HFFc6 (cell line): ENCODE measurements at regions not wholly inside any gene's neighbourhood (a gene's known extent, or its start where the extent isn't known, plus 50 kb on each side); places are given as distances from the start of the nearest gene placed in this dataset.
A peak's percentile ranks its signal among the peaks of the same experiment; 100 is the strongest.

Source experiments
- DNase-seq: peaks from one replicate; pipeline ENCODE4 v3.0.0-alpha.2; 2018
- H3K27ac Mint-ChIP-seq: 2 replicates; pipeline ENCODE4 v1.8.0; 2020; ENCODE audit warnings: mild to moderate bottlenecking, mixed read lengths
- H3K27me3 Mint-ChIP-seq: 2 replicates; pipeline ENCODE4 v1.8.0; 2021; ENCODE audit warnings: mild to moderate bottlenecking, moderate library complexity, mixed read lengths; ENCODE audit not compliant: insufficient read depth
- H3K36me3 Mint-ChIP-seq: 2 replicates; pipeline ENCODE4 v1.8.0; 2021; ENCODE audit warnings: low read depth, mixed read lengths
- H3K4me1 Mint-ChIP-seq: 2 replicates; pipeline ENCODE4 v1.8.0; 2020; ENCODE audit warnings: low read depth, mixed read lengths
- H3K4me3 Mint-ChIP-seq: 2 replicates; pipeline ENCODE4 v1.8.0; 2020; ENCODE audit warnings: mild to moderate bottlenecking, moderate library complexity, mixed read lengths
- H3K9me3 Mint-ChIP-seq: 2 replicates; pipeline ENCODE4 v1.8.0; 2020; ENCODE audit warnings: mild to moderate bottlenecking, mixed read lengths
- CTCF ChIP-seq: fragments of 200-600 bp; sonication (generic); IDR thresholded peaks from 2 replicates; pipeline ENCODE4 v1.5.0; 2021; ENCODE audit warnings: antibody characterized with exemption, mild to moderate bottlenecking

GRCh38 chr4:41413670-41414411, 124.1 kb upstream of the LIMCH1 start:
- H3K36me3 Mint-ChIP-seq, result no peaks in the 10 kb centered on the region; the same call in 1 of the 2 replicates
- no peak for DNase-seq
- peaks cover 2% of the 10 kb centered on the region; the same call in 1 of the 2 replicates for H3K27me3 Mint-ChIP-seq

GRCh38 chr4:41414412-41414779, 123.6 kb upstream of the LIMCH1 start:
- H3K4me3 Mint-ChIP-seq, result no peak overlapping the region
- no peak for DNase-seq
- peaks cover 2% of the 10 kb centered on the region; the same call in 1 of the 2 replicates for H3K27me3 Mint-ChIP-seq
- peaks cover 65% of the 10 kb centered on the region for H3K4me1 Mint-ChIP-seq
- no peak overlapping the region; the same call in 1 of the 2 replicates for H3K27ac Mint-ChIP-seq
- no peak for TF ChIP-seq CTCF
- no peaks in the 10 kb centered on the region for H3K9me3 Mint-ChIP-seq
- no peaks in the 10 kb centered on the region; the same call in 1 of the 2 replicates for H3K36me3 Mint-ChIP-seq

More at GRCh38 chr4:41413670-41414411, 124.1 kb upstream of the LIMCH1 start:
- Mint-ChIP-seq H3K9me3 (no peaks in the 10 kb centered on the region), H3K27ac (no peak overlapping the region; the same call in 1 of the 2 replicates), H3K4me1 (peaks cover 69% of the 10 kb centered on the region), H3K4me3 (no peak overlapping the region; the same call in 1 of the 2 replicates)
- no peak for TF ChIP-seq CTCF

- Mint-ChIP-seq H3K4me1 (peaks cover 39% of the 10 kb centered on the region), H3K9me3 (no peaks in the 10 kb centered on the region), H3K27me3 (peaks cover 5% of the 10 kb centered on the region), H3K27ac (peak overlapping the region; percentile 58), H3K4me3 (peak overlapping the region; percentile 34; the same call in 1 of the 2 replicates), H3K36me3 (no peaks in the 10 kb centered on the region; the same call in 1 of the 2 replicates)
- no peak for TF ChIP-seq CTCF
- peak; percentile 35 for DNase-seq
Measured at GRCh38 chr4:41418444-41418843, 119.5 kb upstream of the LIMCH1 start.

- no peak overlapping the region for H3K27ac Mint-ChIP-seq
- H3K4me3 Mint-ChIP-seq, result no peak overlapping the region
- H3K27me3 Mint-ChIP-seq, result peaks cover 11% of the 10 kb centered on the region
- no peak for DNase-seq
- TF ChIP-seq CTCF, result no peak
- peaks cover 2% of the 10 kb centered on the region; the same call in 1 of the 2 replicates for H3K36me3 Mint-ChIP-seq
- H3K9me3 Mint-ChIP-seq, result no peaks in the 10 kb centered on the region
- H3K4me1 Mint-ChIP-seq, result peaks cover 46% of the 10 kb centered on the region
Measured at GRCh38 chr4:41420541-41420940, 117.4 kb upstream of the LIMCH1 start.

- no peaks in the 10 kb centered on the region for H3K9me3 Mint-ChIP-seq
- peaks cover 4% of the 10 kb centered on the region; the same call in 1 of the 2 replicates for H3K36me3 Mint-ChIP-seq
- no peak overlapping the region for H3K27ac Mint-ChIP-seq
Measured at GRCh38 chr4:41423117-41423516, 114.8 kb upstream of the LIMCH1 start.

More at GRCh38 chr4:41423117-41423516, 114.8 kb upstream of the LIMCH1 start:
- no peak for DNase-seq
- no peak for TF ChIP-seq CTCF
- Mint-ChIP-seq H3K4me3 (no peak overlapping the region), H3K4me1 (peaks cover 57% of the 10 kb centered on the region), H3K27me3 (peaks cover 16% of the 10 kb centered on the region)
